Ishikawa (cell line): ENCODE measurements at regions not wholly inside any gene's neighbourhood (a gene's known extent, or its start where the extent isn't known, plus 50 kb on each side); places are given as distances from the start of the nearest gene placed in this dataset.

ENCODE experiments used
- EP300 ChIP-seq: IDR thresholded peaks from 2 replicates; pipeline ENCODE4 v1.6.1; 2012; ENCODE audit warnings: borderline replicate concordance
- FOXM1 ChIP-seq: IDR thresholded peaks from 2 replicates; pipeline ENCODE4 v1.6.1; 2012; ENCODE audit warnings: low read depth, borderline replicate concordance
- MAX ChIP-seq: IDR thresholded peaks from 2 replicates; pipeline ENCODE4 v1.6.1; 2012
- TAF1 ChIP-seq: IDR thresholded peaks from 2 replicates; pipeline ENCODE4 v1.6.1; 2012; ENCODE audit warnings: low read depth, mild to moderate bottlenecking
- TCF12 ChIP-seq: IDR thresholded peaks from 2 replicates; pipeline ENCODE4 v1.6.1; 2012; ENCODE audit warnings: low read depth
- TEAD4 ChIP-seq: IDR thresholded peaks from 2 replicates; pipeline ENCODE4 v1.6.1; 2012
- YY1 ChIP-seq: IDR thresholded peaks from 2 replicates; pipeline ENCODE4 v1.6.1; 2012; ENCODE audit warnings: low read depth
- ZBTB7A ChIP-seq: IDR thresholded peaks from 2 replicates; pipeline ENCODE4 v1.6.1; 2012; ENCODE audit warnings: low read depth
- TF ChIP-seq, protein P1 (sequence below): IDR thresholded peaks from 2 replicates; pipeline ENCODE4 v1.6.1; 2012; ENCODE audit warnings: low read depth, mild to moderate bottlenecking

GRCh38 chr9:107922260-107922659, 432.7 kb upstream of the KLF4 start:
- TF ChIP-seq YY1, result no peak
- no peak for TF ChIP-seq TAF1
- no peak for TF ChIP-seq EP300
- no peak for TF ChIP-seq TCF12
- TF ChIP-seq TEAD4, result no peak
- no peak for TF ChIP-seq FOXM1
- TF ChIP-seq, protein P1, sequence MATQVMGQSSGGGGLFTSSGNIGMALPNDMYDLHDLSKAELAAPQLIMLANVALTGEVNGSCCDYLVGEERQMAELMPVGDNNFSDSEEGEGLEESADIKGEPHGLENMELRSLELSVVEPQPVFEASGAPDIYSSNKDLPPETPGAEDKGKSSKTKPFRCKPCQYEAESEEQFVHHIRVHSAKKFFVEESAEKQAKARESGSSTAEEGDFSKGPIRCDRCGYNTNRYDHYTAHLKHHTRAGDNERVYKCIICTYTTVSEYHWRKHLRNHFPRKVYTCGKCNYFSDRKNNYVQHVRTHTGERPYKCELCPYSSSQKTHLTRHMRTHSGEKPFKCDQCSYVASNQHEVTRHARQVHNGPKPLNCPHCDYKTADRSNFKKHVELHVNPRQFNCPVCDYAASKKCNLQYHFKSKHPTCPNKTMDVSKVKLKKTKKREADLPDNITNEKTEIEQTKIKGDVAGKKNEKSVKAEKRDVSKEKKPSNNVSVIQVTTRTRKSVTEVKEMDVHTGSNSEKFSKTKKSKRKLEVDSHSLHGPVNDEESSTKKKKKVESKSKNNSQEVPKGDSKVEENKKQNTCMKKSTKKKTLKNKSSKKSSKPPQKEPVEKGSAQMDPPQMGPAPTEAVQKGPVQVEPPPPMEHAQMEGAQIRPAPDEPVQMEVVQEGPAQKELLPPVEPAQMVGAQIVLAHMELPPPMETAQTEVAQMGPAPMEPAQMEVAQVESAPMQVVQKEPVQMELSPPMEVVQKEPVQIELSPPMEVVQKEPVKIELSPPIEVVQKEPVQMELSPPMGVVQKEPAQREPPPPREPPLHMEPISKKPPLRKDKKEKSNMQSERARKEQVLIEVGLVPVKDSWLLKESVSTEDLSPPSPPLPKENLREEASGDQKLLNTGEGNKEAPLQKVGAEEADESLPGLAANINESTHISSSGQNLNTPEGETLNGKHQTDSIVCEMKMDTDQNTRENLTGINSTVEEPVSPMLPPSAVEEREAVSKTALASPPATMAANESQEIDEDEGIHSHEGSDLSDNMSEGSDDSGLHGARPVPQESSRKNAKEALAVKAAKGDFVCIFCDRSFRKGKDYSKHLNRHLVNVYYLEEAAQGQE, result no peak
- TF ChIP-seq MAX, result no peak
- no peak for TF ChIP-seq ZBTB7A
